PFSK-1 (cell line): ENCODE measurements at regions not wholly inside any gene's neighbourhood (a gene's known extent, or its start where the extent isn't known, plus 50 kb on each side); places are given as distances from the start of the nearest gene placed in this dataset.

Experiments
- POLR2AphosphoS5 ChIP-seq: IDR thresholded peaks from 2 replicates; pipeline ENCODE4 v1.6.1; 2012; ENCODE audit warnings: low read depth, mild to moderate bottlenecking, control low read depth, low read length, moderate library complexity
- TAF1 ChIP-seq: IDR thresholded peaks from 2 replicates; pipeline ENCODE4 v1.6.1; 2012; ENCODE audit warnings: low read length, control low read depth, borderline replicate concordance; ENCODE audit not compliant: insufficient read depth

- no peak for TF ChIP-seq POLR2AphosphoS5
- no peak for TF ChIP-seq TAF1
Measured at GRCh38 chr10:6985644-6986043, 405.6 kb upstream of the PRKCQ start.
